Ishikawa (cell line): ENCODE measurements at regions not wholly inside any gene's neighbourhood (a gene's known extent, or its start where the extent isn't known, plus 50 kb on each side); places are given as distances from the start of the nearest gene placed in this dataset.

Source experiments
- CEBPB ChIP-seq: IDR thresholded peaks from 2 replicates; pipeline ENCODE4 v1.6.1; 2012
- EP300 ChIP-seq: IDR thresholded peaks from 2 replicates; pipeline ENCODE4 v1.6.1; 2012; ENCODE audit warnings: borderline replicate concordance
- RAD21 ChIP-seq: IDR thresholded peaks from 2 replicates; pipeline ENCODE4 v1.6.1; 2012; ENCODE audit warnings: low read depth
- TAF1 ChIP-seq: IDR thresholded peaks from 2 replicates; pipeline ENCODE4 v1.6.1; 2012; ENCODE audit warnings: low read depth, mild to moderate bottlenecking
- YY1 ChIP-seq: IDR thresholded peaks from 2 replicates; pipeline ENCODE4 v1.6.1; 2012; ENCODE audit warnings: low read depth
- TF ChIP-seq, protein P1 (sequence below): IDR thresholded peaks from 2 replicates; pipeline ENCODE4 v1.6.1; 2012

DNA sequence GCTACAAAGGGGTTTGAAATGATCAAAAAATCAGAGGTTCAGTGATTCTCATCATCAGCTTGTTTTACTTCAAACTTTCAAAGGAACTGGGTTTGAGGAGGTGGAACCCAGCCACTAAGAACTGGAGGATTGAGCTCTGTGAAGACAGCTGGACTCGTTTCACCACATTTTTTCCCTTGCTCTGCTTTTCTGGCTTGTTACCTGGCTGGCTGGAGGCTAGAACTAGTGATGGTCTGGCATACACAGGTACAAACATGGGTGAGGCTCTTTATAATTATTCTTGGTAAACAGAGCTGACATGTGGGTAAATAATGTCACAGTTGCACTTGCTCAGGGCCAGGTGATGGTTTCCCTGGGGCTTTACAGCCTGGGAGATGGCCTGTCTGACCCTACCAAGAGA lies 352.5 kb downstream of the FGFR2 start:
- no peak for TF ChIP-seq EP300
- TF ChIP-seq TAF1, result no peak
- TF ChIP-seq, protein P1, sequence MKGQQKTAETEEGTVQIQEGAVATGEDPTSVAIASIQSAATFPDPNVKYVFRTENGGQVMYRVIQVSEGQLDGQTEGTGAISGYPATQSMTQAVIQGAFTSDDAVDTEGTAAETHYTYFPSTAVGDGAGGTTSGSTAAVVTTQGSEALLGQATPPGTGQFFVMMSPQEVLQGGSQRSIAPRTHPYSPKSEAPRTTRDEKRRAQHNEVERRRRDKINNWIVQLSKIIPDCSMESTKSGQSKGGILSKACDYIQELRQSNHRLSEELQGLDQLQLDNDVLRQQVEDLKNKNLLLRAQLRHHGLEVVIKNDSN, result no peak
- TF ChIP-seq RAD21, result no peak
- no peak for TF ChIP-seq YY1
- TF ChIP-seq CEBPB, result no peak
